A549 (cell line): ENCODE measurements at regions not wholly inside any gene's neighbourhood (a gene's known extent, or its start where the extent isn't known, plus 50 kb on each side); places are given as distances from the start of the nearest gene placed in this dataset.

Experiments
- CTCF ChIP-seq: fragments of >200 bp; sonication (Bioruptor Twin); formaldehyde crosslinking; IDR thresholded peaks from 3 replicates; pipeline ENCODE4 v1.5.1; 2016
- MAFK ChIP-seq: fragments of 450-650 bp; IDR thresholded peaks from 2 replicates; pipeline ENCODE4 v1.6.1; 2014; ENCODE audit not compliant: partially characterized antibody
- POLR2A ChIP-seq: IDR thresholded peaks from 2 replicates; pipeline ENCODE4 v1.6.1; 2012; ENCODE audit warnings: mild to moderate bottlenecking, low read length
- RCOR1 ChIP-seq: fragments of 150-350 bp; IDR thresholded peaks from 2 replicates; pipeline ENCODE4 v1.6.1; 2014; ENCODE audit warnings: antibody characterized with exemption, low read length, low read depth

DNA sequence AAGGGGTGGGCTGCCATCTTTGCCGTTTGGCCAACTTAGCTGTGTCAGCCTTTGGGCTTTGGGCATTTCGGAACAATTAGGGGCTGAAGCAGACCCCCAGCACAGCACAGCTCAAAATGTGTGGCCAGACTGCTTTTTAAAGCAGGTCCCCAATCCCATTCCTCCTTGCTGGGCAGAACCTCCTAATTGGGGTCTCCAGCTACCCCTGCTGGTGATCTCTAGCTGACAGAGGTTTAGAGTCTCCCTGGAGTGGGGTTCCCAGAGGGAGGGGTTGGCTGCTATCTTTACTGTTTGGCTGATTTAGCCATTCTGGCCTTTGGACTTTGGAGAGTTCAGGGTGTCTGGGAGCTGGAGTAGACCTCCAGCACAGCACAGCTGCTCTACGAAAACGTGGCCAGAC, 71.5 kb upstream of the LHCGR start:
- no peak for TF ChIP-seq CTCF
- TF ChIP-seq MAFK = no peak
- no peak for TF ChIP-seq RCOR1
- TF ChIP-seq POLR2A = no peak
